Stimulated activated CD4-positive, alpha-beta T cell treated with anti-CD3 and anti-CD28 coated beads, Interleukin-2, amount 100 ng/mL, for 24 hours (primary cell): ENCODE measurements at regions not wholly inside any gene's neighbourhood (a gene's known extent, or its start where the extent isn't known, plus 50 kb on each side); places are given as distances from the start of the nearest gene placed in this dataset.
"Not testable (repeated sequence)": the region's sequence is repeated elsewhere in the genome, so short reads cannot be mapped to it uniquely, and the experiment has no call there.

Source experiments
- DNase-seq, 2 donors: peaks; one replicate each; pipeline ENCODE4 v3.0.0-alpha.2; 2020

DNA sequence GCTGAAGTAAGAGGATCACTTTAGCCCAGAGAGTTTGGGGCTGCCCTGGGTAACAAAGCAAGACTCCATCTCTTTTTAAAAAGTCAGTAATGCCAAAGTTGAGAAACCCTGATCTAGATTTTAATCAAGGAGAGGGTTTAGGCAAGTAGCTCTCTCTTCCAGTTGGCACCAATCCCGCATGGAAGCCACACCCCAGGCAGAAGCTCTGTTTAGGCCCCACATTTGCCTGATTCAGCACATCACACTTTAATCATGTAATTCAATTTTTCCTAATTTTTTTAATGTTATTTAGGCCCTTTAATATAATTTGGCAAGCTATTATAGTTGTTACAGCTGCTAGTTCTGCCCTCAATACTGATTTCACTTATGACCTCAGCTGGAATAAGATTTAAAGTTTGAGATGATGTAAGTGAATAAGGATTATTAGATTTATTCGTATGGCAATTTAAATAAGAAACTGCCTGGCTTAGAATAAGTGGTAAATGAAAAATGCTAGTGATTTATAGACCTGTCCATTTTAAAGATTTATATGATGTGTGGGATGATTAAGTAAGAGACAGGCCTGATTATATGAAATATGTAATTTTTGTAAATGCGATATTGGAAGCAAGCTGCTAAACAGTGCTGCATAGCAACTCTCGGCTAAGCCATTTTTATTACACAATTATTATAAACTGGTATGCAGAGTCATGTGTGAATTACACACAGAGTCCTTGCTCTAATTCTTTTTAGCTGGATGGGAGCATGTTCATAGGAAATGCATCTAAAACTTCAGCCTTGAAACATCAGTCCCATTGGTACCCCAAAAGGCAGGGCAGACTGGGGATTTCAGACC lies 80.2 kb upstream of the NFE2L3 start:
- DNase-seq: no peak

DNA sequence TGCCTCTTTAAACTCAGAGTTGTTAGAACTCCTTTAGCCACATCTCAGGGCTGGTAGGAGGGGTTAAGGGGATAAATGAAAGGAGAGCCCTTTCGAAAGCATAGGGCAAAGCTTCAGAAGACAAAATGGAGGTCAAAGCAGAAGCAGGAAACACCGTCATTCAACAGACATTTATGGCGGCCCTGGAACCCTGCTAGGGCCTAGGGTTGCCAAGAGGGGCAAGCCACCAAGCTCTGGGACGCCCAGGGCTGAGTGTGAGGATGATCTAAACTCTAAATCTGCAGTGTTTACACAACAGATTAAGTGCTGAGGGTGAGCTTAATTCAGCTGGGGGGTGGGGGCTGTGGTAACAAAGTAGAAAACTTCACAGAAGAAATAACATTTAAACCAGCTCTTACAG lies 79.0 kb upstream of the NFE2L3 start:
- no peak for DNase-seq

DNA sequence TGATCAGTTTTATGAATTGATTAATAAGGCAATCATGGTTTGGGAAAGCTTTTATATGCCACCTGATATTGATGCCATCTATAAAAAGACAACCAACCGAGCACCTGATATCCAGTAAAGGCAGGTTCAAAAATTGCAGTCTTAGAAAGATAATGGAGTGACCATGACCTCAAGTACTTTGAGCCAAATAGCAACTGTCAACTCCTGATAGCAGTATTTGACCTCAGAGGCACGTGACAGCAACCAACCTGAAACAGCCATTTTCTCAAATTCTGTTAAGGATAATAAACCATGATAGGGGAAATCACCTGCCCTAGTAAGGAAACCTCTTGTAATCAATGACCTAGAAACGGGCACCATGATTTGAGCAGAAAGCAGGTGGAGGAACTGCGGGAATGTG lies 77.1 kb upstream of the NFE2L3 start:
- DNase-seq: no peak

DNA sequence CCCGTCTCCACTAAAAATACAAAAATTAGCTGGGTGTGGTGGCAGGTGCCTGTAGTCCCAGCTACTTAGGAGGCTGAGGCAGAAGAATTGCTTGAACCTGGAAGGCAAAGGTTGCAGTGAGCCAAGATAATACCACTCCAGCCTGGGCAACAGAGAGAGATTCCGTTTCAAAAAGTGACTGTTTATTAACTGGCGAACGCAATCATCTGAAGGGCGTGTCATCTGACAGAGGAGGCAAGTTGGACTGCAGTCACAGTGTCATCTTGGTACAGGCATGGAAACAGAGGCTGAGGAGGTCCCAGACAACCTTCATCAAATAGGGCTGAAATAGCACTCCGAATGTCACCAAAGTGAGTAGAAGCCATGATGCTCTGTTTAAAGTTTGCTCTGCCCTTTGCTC lies 75.3 kb upstream of the NFE2L3 start:
- DNase-seq: no peak

DNA sequence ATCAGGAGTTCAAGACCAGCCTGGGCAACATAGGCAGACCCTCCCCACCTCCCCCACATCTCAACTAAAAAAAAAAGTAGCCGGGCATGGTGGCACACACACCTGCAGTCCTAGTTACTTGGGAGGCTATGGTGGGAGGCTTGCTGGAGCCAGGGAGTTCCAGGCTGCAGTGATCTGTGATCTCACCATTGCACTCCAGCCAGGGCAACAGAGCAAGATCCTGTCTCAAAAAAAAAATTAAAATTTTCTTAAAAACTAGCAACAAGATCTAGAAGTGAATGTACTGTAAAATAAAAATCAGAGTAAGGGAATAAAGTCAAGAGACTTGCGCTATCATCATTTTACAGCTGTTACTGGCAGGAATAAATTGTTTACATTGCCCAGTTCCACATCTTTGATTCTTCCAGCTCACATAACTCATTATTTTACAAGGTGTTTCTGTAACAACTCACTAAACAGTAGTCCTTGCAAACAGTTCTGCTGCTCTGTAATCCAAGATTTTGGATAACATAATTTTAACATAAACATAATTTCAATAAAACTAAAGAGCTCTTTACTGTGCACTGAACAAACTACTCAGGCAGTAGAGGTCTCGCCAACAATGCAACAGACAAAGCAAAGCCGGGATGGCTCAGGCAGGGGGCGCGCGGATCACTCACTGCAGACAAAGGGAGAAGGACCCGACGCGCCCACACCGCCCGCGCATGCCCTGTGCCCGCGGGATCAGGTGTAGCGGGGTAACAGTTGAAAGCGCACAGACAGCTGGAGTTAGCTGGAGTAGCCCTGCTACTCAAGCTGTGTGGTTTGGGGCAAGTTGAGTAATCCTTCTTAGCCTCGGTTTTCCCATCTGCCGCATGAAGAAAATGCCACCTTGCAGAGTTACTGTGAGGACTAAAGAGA lies 73.3 kb upstream of the NFE2L3 start:
- peak; percentile 80 to 85 for DNase-seq

DNA sequence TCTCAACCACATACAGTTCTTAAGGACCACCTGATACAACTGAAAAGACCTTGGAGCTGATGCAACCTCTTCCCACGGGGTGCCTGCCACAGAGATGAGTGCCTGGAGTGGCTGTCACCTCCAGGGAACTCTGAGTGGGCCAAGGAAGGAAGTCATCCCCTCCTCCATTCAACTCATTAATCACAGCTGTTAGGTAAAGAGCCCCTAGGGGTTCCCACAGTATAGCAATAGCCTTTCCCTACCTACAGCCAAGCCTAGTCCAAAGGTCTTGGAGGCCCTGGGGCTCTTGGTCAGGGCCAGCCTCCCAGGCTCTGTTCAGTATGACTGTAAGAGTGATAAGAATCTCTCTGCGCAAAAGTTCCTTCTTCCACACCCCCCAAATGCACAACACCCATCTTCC lies 70.4 kb upstream of the NFE2L3 start:
- no peak for DNase-seq

DNA sequence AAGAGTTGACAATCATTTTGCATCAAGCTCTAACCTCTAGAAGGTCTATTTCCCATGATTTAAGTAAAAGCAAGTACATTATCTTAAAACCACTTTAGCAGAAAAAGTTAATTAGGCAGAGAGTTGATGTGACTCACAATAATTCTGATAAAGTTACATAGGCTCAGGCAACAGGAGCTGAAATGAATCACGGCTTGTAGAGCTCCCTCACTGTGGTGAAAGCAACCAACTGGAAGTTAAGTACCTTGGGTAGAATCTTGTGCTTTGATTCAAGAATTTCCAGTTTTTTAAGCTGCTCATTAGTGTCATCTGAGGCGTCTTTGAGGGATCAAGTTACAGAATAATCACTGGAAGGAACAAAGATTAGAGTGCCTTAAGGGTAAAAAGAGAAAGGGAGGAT lies 68.9 kb upstream of the NFE2L3 start:
- no peak for DNase-seq

DNA sequence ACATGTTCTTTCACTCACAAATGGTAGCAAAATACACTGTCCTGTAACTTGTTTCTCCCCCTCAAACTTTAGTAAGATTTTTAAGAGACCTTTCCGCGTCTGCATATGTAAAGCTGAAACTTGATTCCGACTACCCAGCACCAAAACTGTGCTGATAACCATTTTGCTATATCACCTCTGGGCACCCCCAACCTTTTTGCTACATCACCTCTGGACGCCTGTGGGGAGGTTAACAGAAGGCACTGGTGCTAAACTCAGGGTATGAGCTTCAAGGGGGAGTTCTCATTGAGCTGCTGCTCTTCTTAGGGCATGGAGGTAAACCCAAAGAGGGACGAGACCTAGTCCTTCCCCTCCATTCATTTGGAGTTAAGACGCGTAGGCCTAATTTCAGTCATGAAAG lies 67.6 kb upstream of the NFE2L3 start:
- DNase-seq: no peak

DNA sequence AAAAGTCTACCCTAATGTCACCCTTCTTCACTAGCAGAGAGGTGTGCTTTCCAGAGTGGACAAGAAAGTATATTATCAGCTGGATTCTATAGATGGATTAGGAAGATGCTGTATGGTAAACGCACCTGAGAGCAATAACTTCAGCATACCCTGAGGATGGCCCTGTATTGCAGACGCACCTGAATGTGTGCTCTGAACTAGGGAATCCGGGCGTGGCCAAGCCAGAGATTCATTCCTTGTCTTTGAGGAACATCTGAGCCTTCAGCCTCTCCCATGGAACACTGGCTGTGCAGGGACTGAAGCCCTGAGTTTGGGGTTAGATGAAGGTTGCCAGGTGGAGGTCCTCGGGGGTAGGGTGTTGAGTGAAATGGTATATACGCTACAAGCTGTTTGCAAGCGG lies 66.2 kb upstream of the NFE2L3 start:
- no peak for DNase-seq

DNA sequence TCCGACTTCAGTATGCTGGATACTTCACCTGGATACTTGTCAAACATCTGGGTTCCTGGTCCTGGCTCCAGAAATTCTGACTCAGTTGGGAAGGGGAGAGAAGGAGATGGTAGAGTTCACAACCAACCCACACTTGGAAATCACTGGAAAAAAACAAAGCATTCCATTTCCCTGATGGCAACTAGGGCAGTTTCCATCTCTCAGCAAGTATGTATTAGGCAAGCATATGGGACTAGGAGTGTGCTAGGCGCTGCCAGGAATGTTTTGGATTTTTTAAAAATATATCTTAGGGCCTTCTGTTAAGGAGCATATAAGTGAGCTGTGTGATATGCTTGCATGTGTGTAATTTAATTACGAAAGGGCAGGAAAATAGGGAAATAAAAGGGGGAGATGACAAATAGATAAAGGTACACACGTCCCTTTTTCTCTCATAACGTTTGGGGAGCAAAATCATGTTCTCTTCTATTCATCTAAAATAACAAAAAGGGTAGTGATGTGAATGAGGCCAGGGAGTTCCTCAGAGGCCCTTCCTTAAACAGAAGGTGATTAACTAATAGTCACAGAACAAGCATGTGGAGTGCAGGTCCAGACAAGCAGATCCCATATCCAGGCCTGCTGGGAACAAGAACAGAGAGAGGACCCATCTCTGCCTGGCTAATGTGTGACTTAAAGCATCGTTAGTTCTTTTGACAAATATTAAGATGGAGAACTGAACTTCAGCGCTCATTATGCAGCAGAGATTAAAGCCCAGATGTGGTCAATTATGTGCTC lies 64.5 kb upstream of the NFE2L3 start:
- DNase-seq: no peak

DNA sequence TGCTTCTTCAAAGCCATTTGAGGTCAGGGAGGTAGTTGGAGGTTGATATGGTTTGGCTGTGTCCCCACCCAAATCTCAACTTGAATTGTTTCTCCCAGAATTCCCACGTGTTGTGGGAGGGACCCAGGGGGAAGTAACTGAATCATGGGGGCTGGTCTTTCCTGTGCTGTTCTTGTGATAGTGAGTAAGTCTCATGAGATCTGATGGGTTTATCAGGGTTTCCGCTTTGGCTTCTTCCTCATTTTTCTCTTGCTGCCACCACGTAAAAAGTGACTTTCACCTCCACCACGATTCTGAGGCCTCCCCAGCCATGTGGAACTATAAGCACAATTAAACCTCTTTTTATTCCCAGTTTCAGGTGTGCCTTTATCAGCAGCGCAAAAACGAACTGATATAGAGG lies 62.5 kb upstream of the NFE2L3 start:
- not testable (repeated sequence) for DNase-seq

DNA sequence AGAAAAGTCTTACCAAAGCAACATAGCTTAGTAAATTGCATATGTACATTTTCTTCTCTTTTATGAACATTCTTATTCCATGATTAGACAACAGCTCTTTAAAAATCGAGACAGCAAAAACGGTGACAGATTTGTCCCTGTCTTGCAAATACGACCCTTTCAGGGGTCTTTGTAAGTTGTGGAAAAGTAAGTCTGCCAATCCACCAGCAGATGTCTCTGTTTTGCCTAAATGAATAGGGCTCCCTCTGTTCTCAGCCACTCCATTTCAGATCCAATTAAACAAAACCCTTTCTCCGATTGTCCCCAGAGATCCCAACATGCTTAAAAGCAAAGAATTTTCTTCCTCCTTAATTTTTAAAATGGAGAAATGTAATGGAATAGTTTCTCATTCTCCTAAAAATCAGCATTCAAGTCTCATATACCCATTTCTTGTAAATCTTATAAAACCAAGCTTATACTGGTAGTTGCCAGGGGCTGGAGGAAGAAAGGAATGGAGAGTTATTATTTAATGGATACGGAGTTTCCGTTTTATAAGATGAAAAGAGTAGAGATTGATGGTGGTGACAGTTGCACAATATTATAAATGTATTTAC lies 61.0 kb upstream of the NFE2L3 start:
- no peak for DNase-seq

DNA sequence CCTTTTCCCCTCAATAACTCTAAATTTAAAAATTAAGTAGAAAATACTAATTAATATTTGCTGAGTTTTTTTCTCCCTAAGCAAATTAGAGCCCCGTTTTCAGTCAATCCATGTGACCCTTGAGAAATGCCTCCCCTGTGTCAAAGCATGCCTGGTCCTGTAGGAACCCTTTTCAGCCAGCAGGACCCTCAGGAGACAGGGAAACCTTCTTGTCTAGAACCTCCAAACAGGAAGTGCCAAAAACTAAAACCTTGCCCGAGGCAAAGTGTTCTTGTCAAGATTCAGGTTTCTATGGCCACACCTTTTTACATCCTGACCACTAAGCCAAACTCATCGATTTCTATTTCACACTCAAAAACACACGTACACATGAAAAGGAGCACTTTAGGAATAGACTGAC lies 60.1 kb upstream of the NFE2L3 start:
- no peak for DNase-seq

DNA sequence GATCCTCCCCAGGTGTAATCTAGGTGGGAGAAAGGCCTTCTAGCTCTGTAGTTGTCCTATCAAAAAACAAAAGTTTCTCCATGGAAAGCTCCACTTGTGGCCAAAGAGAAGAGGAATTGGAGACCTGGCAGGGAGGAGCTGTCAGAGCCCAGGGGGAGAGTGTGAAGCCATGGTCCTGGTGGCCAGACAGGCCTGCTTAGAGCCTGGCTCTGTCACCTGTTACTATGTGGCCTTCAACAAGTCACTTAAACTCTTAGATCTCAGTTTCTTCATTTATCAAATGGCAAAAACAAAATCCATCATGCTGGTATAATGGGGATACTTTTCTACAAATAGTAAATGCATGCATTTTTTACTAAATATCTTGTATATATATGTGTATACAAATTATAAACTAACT lies 59.0 kb upstream of the NFE2L3 start:
- no peak for DNase-seq

DNA sequence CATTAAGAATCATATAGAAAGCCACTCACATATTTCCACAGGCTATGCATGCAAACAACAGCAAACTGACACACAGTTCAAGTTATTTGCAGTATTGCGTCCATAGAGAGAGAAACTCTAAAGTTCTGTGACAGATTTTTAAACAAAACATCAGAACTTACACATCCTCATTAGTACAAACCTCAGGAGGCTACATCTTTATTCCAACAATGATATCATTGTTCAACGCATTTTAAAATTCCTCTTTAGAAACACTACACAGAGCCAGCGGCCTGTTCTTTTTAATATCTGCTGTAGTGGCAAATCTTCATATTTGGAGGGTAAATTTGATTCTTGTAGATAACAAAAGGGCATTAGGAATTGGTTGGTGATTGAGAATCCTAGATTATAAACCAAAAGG lies 55.9 kb upstream of the NFE2L3 start:
- no peak for DNase-seq

DNA sequence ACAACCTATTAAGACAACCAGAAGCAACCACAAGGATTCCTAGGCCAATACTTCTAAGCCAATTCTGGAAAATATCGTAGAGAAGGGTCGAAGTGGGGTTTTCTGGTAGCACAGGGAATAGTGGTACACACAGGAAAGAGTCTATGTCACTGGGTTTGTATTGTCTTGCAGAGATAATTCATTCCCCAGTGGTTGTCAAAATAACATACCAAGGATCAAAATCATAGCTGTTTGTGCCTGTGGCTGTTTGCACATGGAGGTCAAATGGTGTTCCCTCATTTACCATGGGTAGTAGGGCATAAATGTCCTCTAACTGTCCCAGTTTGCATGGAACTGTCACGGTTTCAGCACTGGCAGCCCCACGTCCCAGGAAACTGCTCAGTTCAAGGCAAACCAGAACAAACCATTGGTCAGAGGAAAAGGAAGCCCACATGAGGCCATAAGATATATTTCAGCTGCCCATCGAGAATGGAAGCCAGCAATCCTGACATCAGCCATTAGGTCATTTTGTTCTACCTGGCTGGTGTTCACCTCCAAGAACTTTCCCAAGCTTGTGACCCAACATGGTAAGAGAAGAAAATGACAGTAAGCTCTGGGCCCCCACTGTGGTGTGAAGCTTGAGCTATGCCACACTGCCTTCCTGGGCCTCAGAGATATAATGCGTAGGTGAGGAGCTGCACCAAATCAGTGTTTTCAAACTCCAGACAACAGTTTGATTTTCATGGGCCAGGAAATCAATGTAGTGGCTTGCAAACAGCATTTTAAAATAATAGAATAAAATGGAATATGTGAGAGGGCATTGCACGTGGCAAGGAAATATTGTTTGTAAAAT lies 53.9 kb upstream of the NFE2L3 start:
- no peak for DNase-seq

DNA sequence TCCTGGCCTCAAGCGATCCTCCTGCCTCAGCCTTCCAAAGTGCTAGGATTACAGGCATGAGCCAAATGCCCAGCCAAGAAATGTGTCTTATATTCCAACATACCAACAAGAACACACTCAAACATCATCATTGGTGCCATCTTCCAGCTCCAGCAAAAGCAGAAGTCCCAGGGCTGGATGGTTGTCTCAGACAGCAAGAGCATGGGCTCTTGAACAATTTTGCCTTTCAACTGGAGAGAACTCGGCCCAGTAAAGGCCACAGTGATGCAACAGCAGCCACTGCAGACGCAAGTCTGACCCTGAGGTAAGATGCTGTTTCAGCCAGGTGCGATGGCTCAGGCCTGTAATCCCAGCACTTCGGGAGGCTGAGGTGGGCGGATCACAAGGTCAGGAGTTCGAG lies 52.8 kb upstream of the NFE2L3 start:
- DNase-seq: no peak

DNA sequence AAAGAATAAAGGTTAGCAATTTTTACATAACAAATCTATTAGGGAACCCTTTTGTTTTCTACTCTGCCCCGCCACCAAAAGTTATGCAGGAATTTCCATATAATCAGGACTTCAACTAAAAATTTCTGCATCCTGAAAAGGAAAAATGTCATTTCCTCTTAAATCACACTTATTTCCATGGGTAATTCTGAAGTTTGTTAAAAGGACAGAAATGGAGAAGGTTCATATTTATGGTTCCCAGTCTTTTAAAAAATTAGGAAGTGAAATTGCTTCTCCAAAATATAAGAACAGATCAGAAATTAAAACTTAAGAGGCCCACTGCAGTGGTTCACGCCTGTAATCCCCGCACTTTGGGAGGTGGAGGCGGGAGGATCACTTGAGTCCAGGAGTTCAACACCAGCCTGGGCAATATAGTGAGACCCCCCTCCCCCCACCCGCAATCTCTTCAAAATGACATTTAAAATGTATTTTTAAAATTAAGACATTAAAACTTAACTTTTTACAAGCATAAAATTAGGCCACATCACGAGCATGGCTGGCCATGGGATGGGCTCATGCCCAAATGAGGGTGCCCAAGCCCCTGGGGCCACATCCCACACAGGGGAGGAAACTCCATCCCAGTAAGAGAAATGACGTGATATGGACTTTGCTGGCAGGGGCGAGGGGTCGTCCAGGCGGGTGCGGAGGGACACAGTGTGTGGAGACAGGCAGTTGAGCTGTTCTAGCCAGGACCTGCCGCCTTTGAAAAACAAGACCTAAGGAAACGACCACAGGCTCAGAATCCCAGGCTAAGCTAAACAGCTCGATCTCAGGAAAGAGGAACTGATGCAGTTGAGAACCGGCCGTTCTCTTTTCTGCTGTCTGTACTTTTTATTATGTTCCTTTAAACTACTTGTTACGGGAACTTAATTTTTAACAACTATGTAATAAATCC lies 51.3 kb upstream of the NFE2L3 start:
- DNase-seq: no peak

DNA sequence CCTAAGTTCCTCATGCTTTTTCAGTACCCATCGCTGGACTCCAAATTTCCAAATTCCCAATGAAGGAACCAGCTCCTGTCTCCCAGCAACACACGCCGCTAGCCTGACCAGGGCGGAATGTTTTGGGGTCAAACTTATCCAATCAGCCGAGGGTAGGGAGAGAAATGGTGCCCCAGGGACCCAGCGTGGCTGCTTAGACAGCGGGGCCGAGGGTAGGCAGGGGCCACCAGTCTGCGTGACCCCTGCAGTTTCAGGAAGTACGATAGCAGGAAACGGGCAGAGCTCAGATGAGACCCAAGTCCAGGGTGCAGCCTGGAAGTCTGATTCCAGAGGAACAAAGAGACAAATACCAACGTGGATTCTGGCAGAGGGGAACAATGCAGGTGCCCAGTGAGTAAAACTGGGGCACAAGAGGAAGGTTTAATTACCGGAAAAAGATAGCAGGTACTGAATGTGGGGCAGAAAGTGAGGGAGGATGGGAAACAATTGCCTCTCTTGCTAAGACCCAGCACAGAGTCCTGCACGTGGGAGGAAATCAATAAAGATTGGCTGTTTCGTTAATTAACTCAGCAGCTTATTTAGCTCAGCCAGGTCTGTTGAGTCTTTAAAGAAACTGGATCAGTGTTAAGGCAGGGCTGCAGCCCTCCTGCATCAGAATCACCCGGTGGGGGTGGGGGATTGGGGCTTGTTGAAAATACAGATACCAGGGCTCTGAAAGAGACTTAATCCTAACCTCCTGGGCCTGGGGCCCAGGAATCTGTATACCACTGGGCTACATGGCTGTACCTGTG lies 50.4 kb upstream of the NFE2L3 start:
- no peak for DNase-seq

DNA sequence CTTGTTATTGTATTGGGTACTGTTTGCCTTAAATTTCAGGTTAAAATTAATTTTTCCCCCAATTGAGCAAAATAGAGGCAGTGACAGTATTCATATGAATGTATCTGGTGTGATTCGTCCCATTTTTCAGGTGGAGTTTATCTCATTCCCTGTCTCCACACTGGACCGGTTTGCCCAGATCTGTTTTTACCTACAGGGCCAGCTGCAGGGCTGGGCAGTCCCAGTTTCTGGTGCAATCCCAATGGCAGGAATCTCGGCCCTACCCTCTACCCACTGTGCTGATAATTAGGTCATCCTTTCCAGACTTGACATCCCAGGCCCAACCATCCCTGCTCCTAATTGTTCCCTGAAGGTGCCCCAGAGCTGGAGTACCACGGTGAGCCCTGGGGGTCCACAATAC lies 49.8 kb upstream of the NFE2L3 start:
- DNase-seq: no peak
